Midbrain (tissue), 1 donor: ENCODE measurements at regions not wholly inside any gene's neighbourhood (a gene's known extent, or its start where the extent isn't known, plus 50 kb on each side); places are given as distances from the start of the nearest gene placed in this dataset.
"Not testable (repeated sequence)": the region's sequence is repeated elsewhere in the genome, so short reads cannot be mapped to it uniquely, and the experiment has no call there.

Experiments used
- DNase-seq: peaks from one replicate; lab custom pipeline; 2025; lab: John Stamatoyannopoulos, UW

DNA sequence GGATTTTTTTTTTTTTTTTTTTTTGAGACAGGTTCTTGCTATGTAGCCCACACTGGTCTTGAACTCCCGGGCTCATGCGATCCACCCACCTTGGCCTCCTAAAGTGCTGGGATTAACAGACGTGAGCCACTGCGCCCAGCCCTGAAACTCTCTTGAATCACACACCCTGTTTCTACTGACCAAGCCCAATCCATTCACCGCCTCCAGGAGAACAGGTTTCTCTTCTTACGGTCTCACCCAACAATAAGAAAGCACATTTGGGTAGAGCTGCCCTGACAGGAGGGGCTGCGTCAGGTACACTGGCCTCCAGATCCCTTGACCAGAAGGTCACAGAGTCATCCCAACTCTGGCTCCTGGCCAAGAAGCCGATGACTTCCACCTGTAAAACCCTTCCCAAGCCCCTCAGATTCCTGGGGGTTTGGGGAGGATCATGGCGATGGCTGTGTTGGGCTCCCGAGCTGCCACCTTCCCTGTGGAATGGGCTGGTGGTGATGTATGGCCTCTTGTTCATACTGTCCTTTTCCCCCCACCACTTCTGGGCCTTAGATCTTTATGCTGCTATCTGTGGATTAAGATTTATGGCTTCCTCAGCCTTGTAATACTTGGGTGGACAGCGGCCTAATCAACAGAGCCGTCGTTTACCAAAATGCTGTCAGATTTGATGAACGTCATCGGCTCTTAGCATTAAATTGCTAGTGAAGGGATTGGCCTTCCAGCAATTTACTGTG lies 89.1 kb downstream of the KATNIP start:
- DNase-seq: no peak

DNA sequence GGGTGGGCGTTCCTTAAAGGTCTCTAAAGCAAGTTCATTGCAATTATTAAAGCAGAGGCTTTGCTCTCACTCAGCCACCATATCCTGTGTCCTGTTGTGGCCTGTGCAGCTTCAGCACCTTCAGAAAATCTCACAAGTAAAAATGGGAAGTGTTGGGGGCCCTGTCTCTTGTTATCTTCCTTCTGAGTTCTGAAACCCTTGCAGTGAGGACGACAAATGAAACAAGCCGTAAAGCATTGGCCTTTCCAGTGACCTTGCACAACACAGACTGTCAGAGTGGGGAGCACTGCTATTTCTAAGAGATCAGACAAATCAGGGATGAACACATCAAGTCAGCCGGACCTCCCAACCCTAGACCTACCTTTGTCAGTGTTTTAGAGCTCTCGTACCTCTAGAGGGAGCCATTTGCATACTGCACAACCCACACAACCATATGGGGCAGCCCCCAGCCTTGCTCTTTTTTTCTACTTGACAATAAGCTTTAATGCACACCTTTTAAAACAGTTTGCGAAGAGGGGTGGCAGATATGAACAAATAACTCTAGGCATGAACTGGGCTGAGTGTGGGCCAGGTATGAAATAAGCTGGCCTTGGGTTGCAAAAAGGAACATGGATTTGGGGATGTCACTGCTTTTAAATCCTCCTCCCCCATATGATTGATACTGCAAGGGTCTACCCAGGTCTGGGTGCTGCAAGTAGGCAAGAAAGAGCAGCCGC lies 89.8 kb downstream of the KATNIP start:
- peak; percentile 51 for DNase-seq

DNA sequence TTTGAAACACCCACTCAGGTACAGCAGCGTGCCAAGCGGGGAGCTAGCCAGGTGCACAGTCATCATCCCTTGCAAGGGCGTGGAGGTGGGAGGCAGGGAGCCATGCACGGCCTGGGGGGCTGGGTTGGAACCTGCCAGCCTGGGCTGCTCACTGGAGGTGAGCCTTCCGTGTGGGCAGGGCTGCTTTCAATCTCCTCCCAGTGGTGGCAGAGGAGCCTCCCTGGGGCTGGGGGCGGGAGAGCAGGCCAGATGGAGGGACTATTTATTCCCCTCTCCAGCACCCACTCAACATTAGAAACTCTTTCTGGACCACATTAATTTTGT lies 90.3 kb downstream of the KATNIP start:
- DNase-seq: no peak

DNA sequence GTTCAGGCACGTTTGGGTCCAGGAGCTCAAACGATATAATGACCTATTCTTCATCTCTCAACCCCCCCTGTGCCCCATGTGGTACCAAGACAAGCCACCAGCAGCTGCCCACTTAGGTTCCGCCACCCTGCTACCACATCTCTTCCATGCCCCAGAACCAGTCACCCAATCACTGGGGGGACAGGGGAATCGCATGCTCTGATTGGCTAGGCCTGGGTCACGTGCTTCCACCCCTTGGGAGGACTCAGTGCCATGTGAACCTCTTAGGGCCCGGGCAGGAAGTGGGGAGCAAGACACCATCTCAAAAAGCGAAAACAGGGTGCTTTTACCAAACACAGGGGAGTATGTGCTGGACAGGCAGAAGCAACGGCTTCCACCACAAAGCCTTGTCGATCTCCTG lies 91.3 kb downstream of the KATNIP start:
- DNase-seq: no peak

DNA sequence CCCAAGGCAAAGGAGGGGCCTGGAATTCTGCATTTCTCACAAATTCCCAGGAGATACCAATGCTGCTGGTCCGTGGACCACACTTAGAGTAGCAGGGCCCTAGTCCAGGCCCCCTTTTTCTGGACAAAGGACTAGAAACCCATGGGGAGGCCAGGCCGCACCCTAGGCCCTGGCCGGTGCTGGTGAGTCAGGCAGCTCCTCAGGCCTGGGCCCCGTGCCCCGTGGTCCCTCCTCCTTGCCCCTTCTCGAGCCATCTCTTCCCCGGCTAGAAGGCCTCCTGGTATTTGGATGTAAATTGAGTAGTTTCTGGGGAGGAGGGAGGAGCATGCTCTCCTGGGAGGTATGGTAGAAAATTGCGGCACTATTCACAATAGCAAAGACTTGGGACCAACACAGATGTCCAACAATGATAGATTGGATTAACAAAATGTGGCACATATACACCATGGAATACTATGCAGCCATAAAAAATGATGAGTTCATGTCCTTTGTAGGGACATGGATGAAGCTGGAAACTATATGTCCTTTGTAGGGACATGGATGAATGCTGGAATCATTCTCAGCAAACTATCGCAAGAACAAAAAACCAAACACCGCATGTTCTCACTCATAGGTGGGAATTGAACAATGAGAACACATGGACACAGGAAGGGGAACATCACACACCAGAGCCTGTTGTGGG lies 91.9 kb downstream of the KATNIP start:
- DNase-seq: not testable (repeated sequence)

DNA sequence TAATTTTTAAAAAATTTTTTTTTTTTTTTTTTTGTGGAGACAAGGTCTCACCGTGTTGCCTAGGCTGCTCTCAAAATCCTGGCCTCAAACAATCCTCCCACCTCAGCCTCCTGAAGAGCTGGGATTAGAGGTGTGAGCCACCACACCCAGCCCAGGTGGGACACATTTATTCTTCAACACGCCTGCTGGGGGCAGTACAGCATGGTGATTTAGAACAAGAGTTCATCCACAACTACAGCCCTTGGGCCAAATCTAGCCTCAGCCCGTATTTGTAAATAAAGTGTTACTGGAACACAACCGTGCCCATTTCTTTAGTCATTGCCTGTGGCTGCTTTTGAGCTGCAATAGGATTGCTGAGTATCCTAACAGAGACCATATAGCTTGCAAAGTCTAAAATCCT lies 92.8 kb downstream of the KATNIP start:
- peak; percentile 7 for DNase-seq

DNA sequence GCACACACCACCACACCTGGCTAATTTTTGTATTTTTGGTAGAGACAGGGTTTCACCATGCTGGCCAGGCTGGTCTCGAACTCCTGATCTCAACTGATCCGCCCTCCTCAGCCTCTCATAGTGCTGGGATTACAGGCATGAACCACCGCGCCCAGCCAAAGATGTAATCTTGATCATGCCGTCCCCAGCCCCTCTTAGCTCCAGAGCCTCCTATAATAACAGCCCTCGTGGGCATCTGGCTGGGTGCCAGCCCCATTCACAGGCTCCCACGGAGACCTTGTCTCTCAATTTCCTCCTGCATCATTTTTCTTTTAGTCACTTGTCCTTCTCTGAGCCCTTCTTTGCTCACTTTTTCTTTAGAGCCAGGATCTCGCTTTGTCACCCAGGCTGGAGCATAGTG lies 94.2 kb downstream of the KATNIP start:
- DNase-seq: no peak

DNA sequence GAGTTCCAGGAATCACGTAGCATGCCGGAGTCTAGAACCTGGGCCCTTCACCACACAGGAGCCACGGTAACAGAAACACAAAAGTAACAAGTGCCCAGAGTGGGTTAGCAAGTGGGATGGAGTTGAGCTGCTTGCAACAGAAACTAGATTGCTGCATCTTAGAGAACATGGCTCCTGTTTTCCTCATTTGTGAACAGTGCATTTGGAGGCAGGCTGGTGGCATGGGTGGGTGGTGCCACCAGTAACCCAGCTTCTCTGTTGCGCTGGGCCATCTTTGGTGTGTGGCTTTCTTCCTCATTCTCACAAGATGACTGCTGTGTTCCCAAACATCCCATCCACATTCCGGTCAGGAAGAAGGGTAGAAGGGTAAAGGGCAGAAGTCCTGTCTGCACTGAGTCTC lies 95.5 kb downstream of the KATNIP start:
- no peak for DNase-seq

DNA sequence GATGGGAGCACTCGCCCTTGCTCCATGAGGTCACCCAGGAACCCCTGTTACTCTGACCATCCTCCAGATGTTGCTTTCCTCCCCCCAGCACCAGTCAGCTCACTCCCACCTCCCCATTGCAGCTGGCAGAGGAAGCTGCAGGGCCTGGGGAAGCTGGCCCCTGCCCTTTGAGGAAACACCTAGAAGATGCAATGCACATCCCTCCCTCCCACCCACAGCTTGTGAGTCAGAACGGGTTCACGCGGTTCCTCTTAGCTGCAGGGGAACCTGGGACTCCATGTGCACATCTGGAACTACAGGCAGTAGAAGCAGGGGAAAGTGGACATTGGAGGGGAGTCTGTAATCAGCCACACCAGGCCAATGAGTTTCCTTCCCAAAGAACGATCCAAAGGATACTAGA lies 96.9 kb downstream of the KATNIP start:
- DNase-seq: no peak

DNA sequence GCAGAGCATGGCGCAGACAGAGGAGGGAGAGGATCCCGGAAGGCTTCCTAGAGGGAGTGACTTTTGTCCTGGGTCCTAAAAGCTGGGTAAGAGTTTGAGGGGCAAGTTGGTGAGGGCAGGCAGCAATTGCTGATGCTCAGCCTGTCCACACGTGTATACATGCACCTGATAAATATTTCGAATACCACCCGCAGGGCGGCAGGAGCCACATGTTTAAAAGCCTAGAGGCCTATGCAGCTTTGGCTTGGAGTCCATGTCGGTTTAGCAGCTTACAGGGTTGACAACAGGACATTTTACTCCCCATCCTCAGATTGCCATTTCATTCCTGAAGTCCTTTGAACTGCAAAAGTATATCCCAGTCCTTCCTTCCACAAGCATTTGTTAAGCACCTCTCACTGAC lies 99.1 kb downstream of the KATNIP start:
- DNase-seq: no peak

DNA sequence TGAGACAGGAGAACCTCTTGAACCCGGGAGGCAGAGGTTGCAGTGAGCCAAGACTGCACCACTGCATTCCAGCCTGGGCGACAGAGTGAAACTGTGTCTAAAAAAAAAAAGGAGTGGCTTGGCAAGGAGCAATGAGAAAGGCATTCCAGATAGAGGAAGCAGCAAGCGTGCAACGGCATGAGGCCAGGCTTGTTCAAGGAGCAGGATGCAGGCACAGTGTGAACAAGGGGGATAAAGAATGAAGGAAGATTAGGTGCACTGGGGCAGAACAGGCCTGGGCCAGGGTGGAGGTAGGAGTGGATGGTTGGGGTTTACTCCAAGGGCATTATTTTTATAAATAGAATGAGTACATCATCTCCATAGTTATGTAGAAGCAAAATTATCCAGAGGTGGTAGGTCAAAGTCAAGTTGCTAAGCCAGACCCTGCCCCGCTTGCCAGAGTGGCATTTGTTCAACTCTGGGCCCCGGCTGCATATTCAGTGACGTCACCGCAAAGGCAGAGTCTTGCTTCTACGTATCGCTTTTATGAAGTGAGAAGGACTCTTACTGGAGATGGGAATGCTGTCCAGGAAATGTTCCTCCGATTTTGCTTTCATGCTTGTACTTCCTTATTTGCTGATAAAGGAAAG lies 100.2 kb downstream of the KATNIP start:
- no peak for DNase-seq

DNA sequence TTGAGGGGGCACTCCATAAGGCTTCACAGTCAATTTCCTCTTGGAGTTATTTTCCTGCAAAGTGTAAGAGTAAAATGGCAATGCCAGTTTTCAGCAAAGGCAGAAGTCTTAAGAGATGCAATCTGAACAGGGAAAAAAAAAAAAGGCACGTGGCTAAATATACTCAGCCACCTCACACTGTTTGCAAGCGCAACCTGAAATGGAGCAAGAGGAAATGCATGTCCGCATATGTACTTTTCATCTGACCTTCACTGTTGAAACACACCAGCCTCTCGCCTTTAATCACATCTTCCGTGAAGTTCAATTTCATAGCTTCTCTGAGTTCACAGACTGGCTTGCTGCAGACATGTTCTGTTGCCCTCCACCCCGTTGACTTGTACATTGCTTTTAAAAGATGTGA lies 101.4 kb downstream of the KATNIP start:
- DNase-seq: no peak

DNA sequence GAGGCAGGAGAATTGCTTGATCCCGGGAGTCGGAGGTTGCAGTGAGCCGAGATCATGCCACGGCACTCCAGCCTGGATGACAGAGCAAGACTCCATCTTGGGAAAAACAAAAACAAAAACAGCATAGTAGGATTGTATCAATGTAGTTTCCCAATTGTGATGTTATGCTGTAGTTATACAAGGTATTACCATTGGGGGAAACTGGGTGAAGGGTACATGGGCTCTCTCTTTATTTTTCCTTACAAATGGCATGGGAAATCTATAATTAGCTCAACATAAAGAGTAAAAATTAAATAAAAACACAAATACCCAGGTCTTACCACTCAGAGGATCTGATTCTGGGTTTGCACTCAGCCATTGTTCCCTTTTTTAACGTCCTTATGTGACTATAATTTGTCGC lies 107.9 kb downstream of the KATNIP start:
- no peak for DNase-seq

DNA sequence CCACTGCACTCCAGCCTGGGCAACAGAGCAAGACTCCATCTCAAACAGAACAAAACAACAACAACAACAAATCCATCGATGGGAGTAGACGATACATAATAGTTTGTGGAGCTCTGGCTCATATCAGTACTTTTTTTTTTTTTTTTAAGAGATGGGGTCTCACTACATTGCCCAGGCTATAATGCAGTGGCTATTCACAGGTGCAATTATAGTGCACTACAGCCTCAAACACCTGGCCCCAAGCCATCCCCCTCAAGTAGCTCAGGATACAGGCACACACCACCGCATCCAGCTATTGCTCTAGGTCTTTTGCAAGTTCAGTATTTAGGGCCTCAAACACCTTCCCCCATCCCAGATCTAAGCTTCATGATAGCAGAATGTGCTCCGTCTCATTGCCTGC lies 110.6 kb downstream of the KATNIP start:
- DNase-seq: no peak

DNA sequence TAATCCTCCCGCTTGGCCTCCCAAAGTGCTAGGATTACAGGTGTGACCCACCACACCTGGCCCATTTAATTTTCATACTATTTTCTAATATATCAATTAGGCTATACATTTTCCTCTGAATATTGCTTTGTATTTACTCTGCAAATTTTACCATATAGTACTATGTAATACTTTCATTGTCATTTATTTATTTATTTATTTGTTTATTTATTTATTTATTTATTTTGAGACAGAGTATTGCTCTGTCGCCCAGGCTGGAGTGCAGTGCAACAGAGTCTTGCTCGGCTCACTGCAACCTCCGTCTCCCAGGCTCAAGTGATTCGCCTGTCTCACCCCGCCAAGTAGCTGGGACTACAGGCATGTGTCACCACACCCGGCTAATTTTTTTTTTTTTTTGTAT lies 113.3 kb downstream of the KATNIP start:
- not testable (repeated sequence) for DNase-seq

DNA sequence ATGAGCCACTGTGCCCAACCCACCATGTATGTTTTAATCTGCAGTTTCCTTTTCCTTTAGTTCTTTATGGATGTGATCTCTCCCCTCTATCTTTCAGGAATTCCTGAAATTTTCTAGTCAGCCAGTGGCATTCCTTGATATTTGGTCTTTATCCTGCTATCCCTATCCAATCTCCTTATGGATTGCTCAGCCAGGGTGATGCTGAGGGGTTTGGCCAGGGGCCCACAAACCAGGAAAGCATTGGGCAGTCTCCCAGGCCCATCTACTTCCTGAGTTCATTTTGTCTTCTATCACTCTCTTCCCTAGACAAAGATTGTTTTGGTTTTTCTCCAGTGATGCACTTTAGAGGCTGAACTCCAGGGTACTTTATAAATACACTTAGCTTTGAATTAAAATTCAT lies 115.9 kb downstream of the KATNIP start:
- no peak for DNase-seq

DNA sequence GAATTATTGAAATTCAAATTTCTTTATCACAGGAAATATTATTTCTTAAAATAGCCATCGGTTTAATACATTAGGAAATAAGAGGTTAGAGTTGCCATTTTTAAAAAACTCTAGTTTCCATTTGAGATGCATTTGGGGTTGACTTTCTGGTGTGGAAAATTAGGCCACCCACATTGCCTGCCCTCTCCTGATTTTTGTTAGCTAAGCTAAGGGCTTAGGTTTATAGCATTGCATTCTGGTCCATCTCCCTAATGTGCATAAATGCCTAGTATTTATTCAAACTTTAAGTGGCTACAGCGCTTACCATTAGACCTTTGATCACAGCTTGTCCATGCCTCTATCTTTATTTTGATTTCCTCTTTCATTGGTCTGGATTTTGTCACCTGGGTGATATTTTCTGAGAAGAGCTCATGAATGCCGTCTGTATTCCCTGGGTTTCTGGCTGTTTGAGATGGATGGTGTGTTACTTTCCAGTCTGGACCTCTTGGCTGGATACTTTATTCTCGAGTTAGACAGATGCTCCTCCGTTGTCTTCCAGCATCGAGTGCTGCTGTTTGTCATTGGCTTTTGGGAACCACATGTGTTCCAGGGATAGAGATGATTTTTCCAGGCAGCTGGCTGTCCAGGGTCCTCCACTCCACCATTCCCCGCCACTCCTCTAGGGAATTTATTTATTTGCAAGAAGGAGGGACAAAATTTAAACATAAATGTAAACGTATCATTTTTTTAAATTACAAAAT lies 120.3 kb downstream of the KATNIP start:
- DNase-seq: no peak

DNA sequence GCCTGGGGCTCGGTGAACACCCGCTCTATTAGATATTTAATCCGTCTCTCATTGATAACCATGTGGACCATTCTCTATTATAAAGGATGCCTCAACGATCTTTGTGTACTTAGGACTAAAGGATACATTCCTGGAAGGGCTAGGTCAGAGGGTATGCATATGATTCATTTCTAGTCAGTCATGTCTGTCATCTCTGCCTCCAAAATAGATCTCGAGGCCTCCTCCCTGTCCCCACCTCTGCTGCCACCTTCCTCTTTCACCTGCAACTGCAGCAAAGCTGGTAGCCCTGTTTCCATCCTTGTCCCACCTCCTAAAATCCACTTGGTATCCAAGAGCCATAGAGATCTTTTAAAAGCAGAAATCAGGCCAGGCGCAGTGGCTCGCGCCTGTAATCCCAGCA lies 121.5 kb downstream of the KATNIP start:
- DNase-seq: no peak

DNA sequence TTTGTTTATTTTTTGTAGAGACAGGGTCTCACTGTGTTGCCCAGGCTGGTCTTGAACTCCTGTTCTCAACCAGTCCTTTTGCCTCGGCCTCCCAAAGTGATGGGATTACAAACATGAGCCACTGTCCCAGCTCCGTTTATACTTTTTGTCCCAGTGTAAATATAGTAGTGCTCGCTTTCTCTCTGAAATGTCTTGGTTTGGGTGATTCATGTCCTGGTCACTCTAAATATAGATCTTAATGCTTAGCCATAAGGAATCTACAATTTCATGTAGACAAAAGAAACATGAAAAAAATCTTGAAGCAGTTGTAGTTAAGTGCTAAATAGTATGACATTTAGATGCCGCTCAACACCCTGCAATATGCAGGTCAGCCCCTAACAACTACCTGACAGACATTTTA lies 126.9 kb downstream of the KATNIP start:
- DNase-seq: no peak

DNA sequence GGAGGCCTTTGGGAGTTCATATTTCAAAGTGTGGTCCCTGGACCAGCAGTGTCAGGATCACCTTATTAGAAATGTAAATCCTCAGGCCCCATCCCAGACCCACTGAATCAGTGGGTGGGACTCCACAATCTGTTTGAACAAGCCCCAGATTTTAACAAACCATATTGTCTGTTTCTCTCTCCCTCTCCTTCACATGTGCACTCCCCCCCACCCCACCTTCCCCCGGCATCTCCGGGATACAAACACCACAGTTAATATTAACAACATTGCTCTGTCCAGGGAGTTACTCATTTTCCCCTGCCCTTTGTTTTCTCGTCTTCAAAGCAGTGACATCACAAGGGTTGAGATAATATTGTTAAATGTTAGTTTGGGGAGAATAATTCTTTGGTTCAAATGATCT lies 127.3 kb downstream of the KATNIP start:
- DNase-seq: no peak

DNA sequence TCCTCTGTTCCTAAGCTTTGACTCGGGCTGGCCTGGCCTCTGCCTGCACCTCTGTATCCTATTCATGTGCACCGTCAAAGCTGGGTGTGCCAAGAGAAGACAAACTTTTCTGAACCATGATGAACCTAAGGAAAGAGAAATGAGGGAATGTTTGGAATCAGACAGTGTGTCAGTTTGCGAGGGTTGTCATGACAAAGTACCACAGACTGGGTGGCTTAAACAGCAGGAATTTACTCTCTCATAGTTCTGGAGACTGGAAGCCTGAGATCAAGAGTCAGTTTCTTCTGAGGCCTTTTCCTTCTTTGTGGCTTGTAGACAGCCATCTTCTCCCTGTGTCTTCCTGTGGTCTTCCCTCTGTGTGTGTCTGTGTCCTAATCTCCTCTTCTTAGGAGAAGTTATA lies 129.0 kb downstream of the KATNIP start:
- no peak for DNase-seq

DNA sequence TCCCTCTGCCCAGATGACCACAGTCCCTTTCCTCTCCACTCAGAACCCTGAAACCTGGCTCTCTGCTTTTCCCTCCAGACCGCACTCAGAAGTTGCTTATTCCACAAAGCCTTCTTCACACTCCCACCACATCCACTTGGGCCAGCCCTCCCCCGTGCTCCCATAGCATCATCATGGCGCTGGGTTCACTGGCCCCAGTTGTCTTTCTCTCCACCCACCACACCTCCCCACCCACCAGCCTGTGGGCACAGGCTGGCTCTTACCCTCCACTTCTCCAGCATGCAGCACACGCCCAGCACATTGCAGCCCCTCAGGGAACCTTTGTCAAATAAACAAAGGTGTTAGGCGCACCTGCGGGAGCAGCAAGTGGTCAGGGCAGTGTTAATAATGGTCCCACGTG lies 130.0 kb downstream of the KATNIP start:
- DNase-seq: no peak
